ENCODE measurements at regions not wholly inside any gene's neighbourhood (a gene's known extent, or its start where the extent isn't known, plus 50 kb on each side); places are given as distances from the start of the nearest gene placed in this dataset.

DNA sequence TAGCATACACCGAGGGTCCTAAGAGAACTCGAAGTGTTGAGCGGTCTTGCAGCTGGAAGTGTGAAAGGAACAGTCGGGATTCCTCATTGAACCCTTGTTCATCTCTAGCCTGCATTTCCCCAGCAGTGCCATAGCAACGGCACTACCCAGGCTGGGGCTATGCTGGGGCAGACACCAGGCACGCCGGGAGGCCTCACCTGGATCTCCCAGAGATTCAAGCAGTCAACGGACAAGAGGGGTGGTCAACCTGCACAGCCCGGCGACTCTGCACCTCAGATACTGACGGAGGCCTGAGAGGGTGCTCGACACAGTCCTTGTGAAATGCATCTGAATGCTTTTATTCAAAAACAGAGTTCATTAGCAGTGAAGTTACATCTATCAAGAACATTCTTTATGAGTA is 604.2 kb downstream of the GALR1 start:
- TF ChIP-seq, protein P1, sequence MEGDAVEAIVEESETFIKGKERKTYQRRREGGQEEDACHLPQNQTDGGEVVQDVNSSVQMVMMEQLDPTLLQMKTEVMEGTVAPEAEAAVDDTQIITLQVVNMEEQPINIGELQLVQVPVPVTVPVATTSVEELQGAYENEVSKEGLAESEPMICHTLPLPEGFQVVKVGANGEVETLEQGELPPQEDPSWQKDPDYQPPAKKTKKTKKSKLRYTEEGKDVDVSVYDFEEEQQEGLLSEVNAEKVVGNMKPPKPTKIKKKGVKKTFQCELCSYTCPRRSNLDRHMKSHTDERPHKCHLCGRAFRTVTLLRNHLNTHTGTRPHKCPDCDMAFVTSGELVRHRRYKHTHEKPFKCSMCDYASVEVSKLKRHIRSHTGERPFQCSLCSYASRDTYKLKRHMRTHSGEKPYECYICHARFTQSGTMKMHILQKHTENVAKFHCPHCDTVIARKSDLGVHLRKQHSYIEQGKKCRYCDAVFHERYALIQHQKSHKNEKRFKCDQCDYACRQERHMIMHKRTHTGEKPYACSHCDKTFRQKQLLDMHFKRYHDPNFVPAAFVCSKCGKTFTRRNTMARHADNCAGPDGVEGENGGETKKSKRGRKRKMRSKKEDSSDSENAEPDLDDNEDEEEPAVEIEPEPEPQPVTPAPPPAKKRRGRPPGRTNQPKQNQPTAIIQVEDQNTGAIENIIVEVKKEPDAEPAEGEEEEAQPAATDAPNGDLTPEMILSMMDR (IDR thresholded peaks at IDR 0.05), result no peak
- TF ChIP-seq POLR2A (IDR thresholded peaks at IDR 0.05), result no peak

Data from heart left ventricle (tissue), 13 donors.